ENCODE measurements at regions not wholly inside any gene's neighbourhood (a gene's known extent, or its start where the extent isn't known, plus 50 kb on each side); places are given as distances from the start of the nearest gene placed in this dataset.

- no peak overlapping the region for H3K27ac Mint-ChIP-seq
- POLR2A ChIA-PET = no interaction called here
- H3K4me3 Mint-ChIP-seq = no peak overlapping the region
- Histone ChIP-seq H3K27me3 (ENCODE audit: control insufficient read depth in 1 of 2, insufficient read depth in 2 of 2, low read length in 2 of 2) (no peaks in the 10 kb centered on the region), H3K9me3 (ENCODE audit: control insufficient read depth in 1 of 2, insufficient read depth in 1 of 2, low read length in 2 of 2) (peaks cover 0 to 11% of the 10 kb centered on the region in 2 experiments), H3K4me3 (ENCODE audit: low read length) (no peak overlapping the region), H3K27ac (ENCODE audit: low read depth in 1 of 2, low read length in 2 of 2) (no peak overlapping the region), H3K4me1 (ENCODE audit: insufficient read depth, low read length) (no peaks in the 10 kb centered on the region), H3K36me3 (ENCODE audit: insufficient read depth, low read length) (no peaks in the 10 kb centered on the region)
- DNase-seq (no peak), ATAC-seq (ENCODE audit: poor library complexity) (no peak)
- no peaks in the 10 kb centered on the region for H3K4me1 Mint-ChIP-seq (ENCODE audit: low read depth)
- intact Hi-C loops (cut with DNase I, micrococcal nuclease) = no loop called here
- TF ChIP-seq, protein P1, sequence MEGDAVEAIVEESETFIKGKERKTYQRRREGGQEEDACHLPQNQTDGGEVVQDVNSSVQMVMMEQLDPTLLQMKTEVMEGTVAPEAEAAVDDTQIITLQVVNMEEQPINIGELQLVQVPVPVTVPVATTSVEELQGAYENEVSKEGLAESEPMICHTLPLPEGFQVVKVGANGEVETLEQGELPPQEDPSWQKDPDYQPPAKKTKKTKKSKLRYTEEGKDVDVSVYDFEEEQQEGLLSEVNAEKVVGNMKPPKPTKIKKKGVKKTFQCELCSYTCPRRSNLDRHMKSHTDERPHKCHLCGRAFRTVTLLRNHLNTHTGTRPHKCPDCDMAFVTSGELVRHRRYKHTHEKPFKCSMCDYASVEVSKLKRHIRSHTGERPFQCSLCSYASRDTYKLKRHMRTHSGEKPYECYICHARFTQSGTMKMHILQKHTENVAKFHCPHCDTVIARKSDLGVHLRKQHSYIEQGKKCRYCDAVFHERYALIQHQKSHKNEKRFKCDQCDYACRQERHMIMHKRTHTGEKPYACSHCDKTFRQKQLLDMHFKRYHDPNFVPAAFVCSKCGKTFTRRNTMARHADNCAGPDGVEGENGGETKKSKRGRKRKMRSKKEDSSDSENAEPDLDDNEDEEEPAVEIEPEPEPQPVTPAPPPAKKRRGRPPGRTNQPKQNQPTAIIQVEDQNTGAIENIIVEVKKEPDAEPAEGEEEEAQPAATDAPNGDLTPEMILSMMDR (IDR thresholded peaks at IDR 0.05) = no peak
- no peaks in the 10 kb centered on the region for H3K36me3 Mint-ChIP-seq (ENCODE audit: low read depth)
- H3K9me3 Mint-ChIP-seq = peaks cover 3% of the 10 kb centered on the region
- CTCF ChIA-PET = no interaction called here
- peaks cover 2% of the 10 kb centered on the region for H3K27me3 Mint-ChIP-seq
Observed at GRCh38 chr20:60808003-60808672, 443.9 kb upstream of the CDH4 start.

DNA sequence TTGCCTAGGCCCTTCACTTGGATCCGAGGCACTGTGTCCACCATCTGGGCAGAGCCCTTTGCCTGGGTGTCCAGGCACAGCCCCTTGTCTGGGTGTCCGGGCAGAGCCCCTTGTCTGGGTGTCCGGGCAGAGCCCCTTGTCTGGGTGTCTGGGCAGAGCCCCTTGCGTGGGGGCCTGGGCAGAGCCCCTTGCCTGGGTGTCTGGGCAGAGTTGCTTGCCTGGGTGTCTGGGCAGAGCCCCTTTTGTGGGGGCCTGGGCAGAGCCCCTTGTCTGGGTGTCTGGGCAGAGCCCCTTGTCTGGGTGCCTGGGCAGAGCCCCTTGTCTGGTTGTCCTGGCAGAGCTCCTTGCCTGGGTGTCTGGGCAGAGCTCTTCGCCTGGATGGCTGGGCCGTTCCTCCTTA is 443.4 kb upstream of the CDH4 start:
- no peak for DNase-seq
- TF ChIP-seq, protein P1 (IDR thresholded peaks at IDR 0.05) = no peak
- Histone ChIP-seq H3K36me3 (ENCODE audit: insufficient read depth, low read length) (no peaks in the 10 kb centered on the region), H3K4me1 (ENCODE audit: insufficient read depth, low read length) (no peaks in the 10 kb centered on the region), H3K4me3 (ENCODE audit: low read length) (no peak overlapping the region), H3K27me3 (ENCODE audit: control insufficient read depth in 1 of 2, insufficient read depth in 2 of 2, low read length in 2 of 2) (no peaks in the 10 kb centered on the region), H3K27ac (ENCODE audit: low read depth in 1 of 2, low read length in 2 of 2) (no peak overlapping the region), H3K9me3 (ENCODE audit: control insufficient read depth in 1 of 2, insufficient read depth in 1 of 2, low read length in 2 of 2) (peaks cover 0 to 11% of the 10 kb centered on the region in 2 experiments)
- Mint-ChIP-seq H3K36me3 (ENCODE audit: low read depth) (no peaks in the 10 kb centered on the region), H3K9me3 (peaks cover 3% of the 10 kb centered on the region), H3K27me3 (no peaks in the 10 kb centered on the region), H3K4me3 (no peak overlapping the region), H3K27ac (no peak overlapping the region), H3K4me1 (ENCODE audit: low read depth) (no peaks in the 10 kb centered on the region)
- no peak for ATAC-seq (ENCODE audit: poor library complexity)
- intact Hi-C loops (cut with DNase I, micrococcal nuclease) = no loop called here
- ChIA-PET CTCF (no interaction called here), POLR2A (no interaction called here)

DNA sequence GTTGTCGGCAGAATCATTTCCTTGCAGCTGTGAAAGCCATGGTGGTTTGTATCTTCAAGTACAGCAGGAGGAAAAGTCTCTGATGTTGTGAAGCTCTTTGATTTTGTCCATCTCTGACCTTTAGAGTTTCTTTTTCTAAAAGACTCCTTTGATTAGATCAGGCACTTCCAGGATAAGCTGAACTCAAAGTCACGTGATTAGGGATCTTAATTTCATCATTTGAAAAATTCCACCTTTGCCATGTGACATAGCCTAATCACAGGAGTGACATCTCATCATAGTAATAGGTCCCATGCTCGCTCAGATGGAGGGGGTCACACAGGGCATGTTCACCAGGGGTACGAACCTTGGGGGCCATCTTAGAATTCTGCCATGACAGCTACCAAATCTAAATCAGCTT is 441.5 kb upstream of the CDH4 start:
- DNase-seq = no peak
- ATAC-seq (ENCODE audit: poor library complexity) = no peak
- no peaks in the 10 kb centered on the region for H3K27me3 Mint-ChIP-seq
- Histone ChIP-seq H3K4me3 (ENCODE audit: low read length) (no peak overlapping the region), H3K9me3 (ENCODE audit: control insufficient read depth in 1 of 2, insufficient read depth in 1 of 2, low read length in 2 of 2) (peaks cover 0 to 12% of the 10 kb centered on the region in 2 experiments), H3K4me1 (ENCODE audit: insufficient read depth, low read length) (no peaks in the 10 kb centered on the region), H3K27me3 (ENCODE audit: control insufficient read depth in 1 of 2, insufficient read depth in 2 of 2, low read length in 2 of 2) (no peaks in the 10 kb centered on the region), H3K36me3 (ENCODE audit: insufficient read depth, low read length) (no peaks in the 10 kb centered on the region), H3K27ac (ENCODE audit: low read depth in 1 of 2, low read length in 2 of 2) (no peak overlapping the region)
- POLR2A ChIA-PET = no interaction called here
- H3K9me3 Mint-ChIP-seq = peaks cover 3% of the 10 kb centered on the region
- no peaks in the 10 kb centered on the region for H3K36me3 Mint-ChIP-seq (ENCODE audit: low read depth)
- H3K4me3 Mint-ChIP-seq = no peak overlapping the region
- CTCF ChIA-PET = no interaction called here
- H3K4me1 Mint-ChIP-seq (ENCODE audit: low read depth) = no peaks in the 10 kb centered on the region
- H3K27ac Mint-ChIP-seq = no peak overlapping the region
- intact Hi-C loops (cut with DNase I, micrococcal nuclease) = no loop called here
- TF ChIP-seq, protein P1 (IDR thresholded peaks at IDR 0.05) = no peak

Data from CD4-positive, alpha-beta T cell (primary cell).